ENCODE measurements at regions not wholly inside any gene's neighbourhood (a gene's known extent, or its start where the extent isn't known, plus 50 kb on each side); places are given as distances from the start of the nearest gene placed in this dataset.

DNA sequence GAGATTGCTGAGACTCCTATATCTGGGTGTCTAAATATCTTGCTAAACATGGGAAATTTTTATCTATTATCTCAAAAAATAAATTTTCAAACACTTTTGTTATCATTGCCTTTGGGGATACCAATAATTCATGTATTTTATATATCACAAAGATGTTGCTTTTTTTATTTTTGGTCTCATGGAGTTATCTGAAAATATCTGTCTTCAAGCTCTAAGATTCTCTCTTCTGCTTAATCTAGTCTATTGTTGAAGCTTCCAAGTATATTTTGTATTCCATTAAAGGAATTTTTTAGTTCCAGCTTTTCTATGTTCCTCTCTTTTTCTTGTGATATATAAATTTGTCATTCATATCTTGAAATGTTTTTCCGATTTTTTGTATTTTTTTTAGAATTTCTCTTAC is 812.0 kb downstream of the DACH1 start:
- Histone ChIP-seq H3K9me2 (replicated peaks; ENCODE audit: insufficient read depth, low read length) (no peaks in the 10 kb centered on the region), H3K79me2 (ENCODE audit: low read length) (no peaks in the 10 kb centered on the region), H3K27ac (ENCODE audit: low read length) (no peak overlapping the region), H3K9me3 (ENCODE audit: low read length) (peaks cover 10% of the 10 kb centered on the region), H3K4me1 (ENCODE audit: low read length) (no peaks in the 10 kb centered on the region), H3K9ac (ENCODE audit: low read length) (no peak overlapping the region), H3K4me3 (ENCODE audit: low read length) (no peak overlapping the region), H4K20me1 (ENCODE audit: insufficient read depth, low read depth, low read length) (no peaks in the 10 kb centered on the region), H3K27me3 (ENCODE audit: low read length) (no peaks in the 10 kb centered on the region), H2AFZ (ENCODE audit: low read length) (no peak overlapping the region), H3K36me3 (ENCODE audit: insufficient read depth, low read length) (no peaks in the 10 kb centered on the region), H3K4me2 (ENCODE audit: low read depth, low read length, poor library complexity, severe bottlenecking) (no peak overlapping the region)
- no peak for DNase-seq

DNA sequence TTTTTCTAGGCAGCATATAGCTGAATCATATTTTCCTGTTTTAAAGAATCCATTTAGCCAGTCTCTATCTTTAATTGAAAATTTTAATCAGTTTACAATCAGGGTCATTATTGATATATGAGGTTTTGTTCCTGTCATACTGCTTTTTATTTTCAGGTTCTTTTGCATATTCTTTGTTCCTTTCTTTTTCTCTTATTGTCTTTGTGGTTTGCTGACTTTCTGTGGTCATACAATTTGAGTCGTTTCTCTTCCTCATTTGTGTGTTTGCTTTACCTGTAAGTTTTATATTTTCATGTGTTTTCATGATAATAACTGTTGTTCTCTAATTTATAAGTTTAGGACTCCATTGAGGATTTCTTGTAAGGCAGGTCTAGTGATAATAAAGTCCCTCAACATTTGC is 812.6 kb downstream of the DACH1 start:
- Histone ChIP-seq H3K9me2 (replicated peaks; ENCODE audit: insufficient read depth, low read length) (no peaks in the 10 kb centered on the region), H4K20me1 (ENCODE audit: insufficient read depth, low read depth, low read length) (no peaks in the 10 kb centered on the region), H3K9me3 (ENCODE audit: low read length) (peaks cover 10% of the 10 kb centered on the region), H3K9ac (ENCODE audit: low read length) (no peak overlapping the region), H3K36me3 (ENCODE audit: insufficient read depth, low read length) (no peaks in the 10 kb centered on the region), H3K27me3 (ENCODE audit: low read length) (no peaks in the 10 kb centered on the region), H3K79me2 (ENCODE audit: low read length) (no peaks in the 10 kb centered on the region), H3K27ac (ENCODE audit: low read length) (no peak overlapping the region), H3K4me2 (ENCODE audit: low read depth, low read length, poor library complexity, severe bottlenecking) (no peak overlapping the region), H3K4me3 (ENCODE audit: low read length) (no peak overlapping the region), H3K4me1 (ENCODE audit: low read length) (no peaks in the 10 kb centered on the region), H2AFZ (ENCODE audit: low read length) (no peak overlapping the region)
- no peak for DNase-seq

DNA sequence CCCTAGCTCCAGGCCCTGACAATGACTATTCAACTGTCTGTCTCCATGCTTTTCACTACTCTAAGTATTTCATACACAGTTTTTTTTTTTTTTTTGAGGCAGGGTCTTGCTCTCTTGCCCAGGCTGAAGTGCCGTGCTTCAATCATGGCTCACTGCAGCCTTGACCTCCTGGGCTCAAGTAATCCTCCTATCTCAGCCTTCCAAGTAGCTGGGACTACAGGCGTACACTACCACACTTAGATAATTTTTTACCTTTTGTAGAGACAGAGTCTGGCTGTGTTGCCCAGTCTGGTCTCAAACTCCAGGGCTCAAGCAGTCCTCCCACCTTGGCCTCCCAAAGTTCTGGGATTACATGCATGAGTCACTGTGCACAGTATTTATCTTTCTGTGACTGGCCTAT is 815.4 kb downstream of the DACH1 start:
- Histone ChIP-seq H3K79me2 (ENCODE audit: low read length) (no peaks in the 10 kb centered on the region), H3K9me2 (replicated peaks; ENCODE audit: insufficient read depth, low read length) (no peaks in the 10 kb centered on the region), H2AFZ (ENCODE audit: low read length) (no peak overlapping the region), H4K20me1 (ENCODE audit: insufficient read depth, low read depth, low read length) (no peaks in the 10 kb centered on the region), H3K27ac (ENCODE audit: low read length) (no peak overlapping the region), H3K9ac (ENCODE audit: low read length) (no peak overlapping the region), H3K4me2 (ENCODE audit: low read depth, low read length, poor library complexity, severe bottlenecking) (no peak overlapping the region), H3K4me3 (ENCODE audit: low read length) (no peak overlapping the region), H3K9me3 (ENCODE audit: low read length) (peaks cover 9% of the 10 kb centered on the region), H3K27me3 (ENCODE audit: low read length) (no peaks in the 10 kb centered on the region), H3K4me1 (ENCODE audit: low read length) (no peaks in the 10 kb centered on the region), H3K36me3 (ENCODE audit: insufficient read depth, low read length) (no peaks in the 10 kb centered on the region)
- DNase-seq: no peak

DNA sequence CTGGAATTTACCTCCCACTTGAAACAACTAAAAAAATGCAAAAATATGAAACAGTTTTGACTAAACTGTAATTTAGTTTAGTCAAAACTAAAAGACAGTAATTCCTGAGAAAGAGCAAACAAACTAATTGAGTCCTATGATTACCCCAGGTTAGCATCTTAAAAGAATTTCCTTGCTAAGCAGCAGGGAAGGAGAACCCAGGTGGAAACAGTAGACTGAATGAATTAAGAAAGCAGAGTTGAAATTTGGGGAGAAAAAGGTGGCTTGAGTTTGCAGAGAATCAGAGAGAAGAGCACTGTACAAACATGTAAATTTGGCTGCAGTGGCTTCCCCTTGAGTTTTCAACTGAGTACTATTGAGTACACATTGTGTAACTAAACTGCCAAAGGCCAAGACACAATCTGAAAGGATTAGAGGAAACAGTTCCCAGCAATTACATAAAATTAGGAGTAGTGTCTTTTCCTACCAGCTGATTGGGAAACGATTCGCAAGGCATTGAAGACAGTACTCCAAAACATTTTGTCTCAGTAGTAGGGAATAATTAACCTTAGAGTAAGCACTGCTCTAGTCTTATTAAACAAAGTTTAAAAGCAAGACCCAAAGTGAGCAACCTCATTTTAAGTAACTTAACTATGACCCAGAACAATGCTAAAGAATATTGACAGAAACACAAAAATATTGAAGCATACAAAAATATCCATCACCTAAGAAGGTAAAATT is 820.5 kb downstream of the DACH1 start:
- Histone ChIP-seq H4K20me1 (ENCODE audit: insufficient read depth, low read depth, low read length) (no peaks in the 10 kb centered on the region), H3K79me2 (ENCODE audit: low read length) (no peaks in the 10 kb centered on the region), H3K4me1 (ENCODE audit: low read length) (no peaks in the 10 kb centered on the region), H3K27me3 (ENCODE audit: low read length) (no peaks in the 10 kb centered on the region), H3K9me2 (replicated peaks; ENCODE audit: insufficient read depth, low read length) (no peaks in the 10 kb centered on the region), H3K4me2 (ENCODE audit: low read depth, low read length, poor library complexity, severe bottlenecking) (no peak overlapping the region), H3K9ac (ENCODE audit: low read length) (no peak overlapping the region), H3K4me3 (ENCODE audit: low read length) (no peak overlapping the region), H3K27ac (ENCODE audit: low read length) (no peak overlapping the region), H2AFZ (ENCODE audit: low read length) (no peak overlapping the region), H3K9me3 (ENCODE audit: low read length) (peaks cover 8% of the 10 kb centered on the region; the same call in 1 of the 2 replicates), H3K36me3 (ENCODE audit: insufficient read depth, low read length) (no peaks in the 10 kb centered on the region)
- DNase-seq: no peak

DNA sequence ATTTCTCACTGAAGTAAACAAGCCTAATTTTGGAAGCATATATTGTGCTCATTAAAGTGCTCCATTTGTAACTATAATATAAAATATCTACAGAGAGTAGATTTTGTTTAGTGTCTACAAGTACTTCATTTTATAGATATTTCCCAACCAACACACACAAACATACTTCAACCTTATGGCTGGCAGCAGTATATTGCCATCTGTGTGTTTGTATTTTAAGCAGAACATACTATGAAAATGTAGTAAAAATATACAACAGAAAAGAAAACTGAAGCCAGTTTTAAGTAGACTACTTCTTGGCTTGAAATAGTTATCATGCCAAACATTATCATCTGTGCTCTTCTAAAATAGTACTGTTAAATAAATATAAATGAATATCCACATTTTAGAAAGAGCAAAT is 821.9 kb downstream of the DACH1 start:
- no peaks in the 10 kb centered on the region for H4K20me1 ChIP-seq (ENCODE audit: insufficient read depth, low read depth, low read length)
- H3K9me3 ChIP-seq (ENCODE audit: low read length): peaks cover 8% of the 10 kb centered on the region; the same call in 1 of the 2 replicates

DNA sequence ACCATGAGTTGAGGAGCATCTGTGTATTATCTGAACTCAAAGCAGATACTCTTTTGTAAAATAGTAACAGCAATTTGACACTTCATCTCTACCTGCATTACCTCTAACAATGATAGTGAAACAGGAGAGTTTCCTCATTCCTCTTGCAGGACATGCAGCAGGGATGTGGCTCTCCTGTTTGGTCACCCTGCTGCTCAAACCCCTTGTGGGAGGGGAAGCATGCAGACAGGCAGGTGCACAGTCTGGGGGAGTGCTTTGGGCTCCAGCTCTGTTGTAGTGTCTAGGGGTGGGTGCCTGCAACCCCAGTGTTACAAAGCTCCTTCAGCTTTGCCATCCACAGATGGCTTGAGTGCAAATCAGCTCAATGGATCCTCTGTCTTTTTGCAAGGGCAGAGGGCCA is 827.6 kb downstream of the DACH1 start:
- Histone ChIP-seq H3K4me2 (ENCODE audit: low read depth, low read length, poor library complexity, severe bottlenecking) (no peak overlapping the region), H4K20me1 (ENCODE audit: insufficient read depth, low read depth, low read length) (no peaks in the 10 kb centered on the region), H3K9ac (ENCODE audit: low read length) (no peak overlapping the region), H3K27ac (ENCODE audit: low read length) (no peak overlapping the region), H2AFZ (ENCODE audit: low read length) (no peak overlapping the region), H3K79me2 (ENCODE audit: low read length) (no peaks in the 10 kb centered on the region), H3K9me3 (ENCODE audit: low read length) (peaks cover 4% of the 10 kb centered on the region), H3K27me3 (ENCODE audit: low read length) (no peaks in the 10 kb centered on the region), H3K4me1 (ENCODE audit: low read length) (no peaks in the 10 kb centered on the region), H3K36me3 (ENCODE audit: insufficient read depth, low read length) (no peaks in the 10 kb centered on the region), H3K9me2 (replicated peaks; ENCODE audit: insufficient read depth, low read length) (no peaks in the 10 kb centered on the region; the same call in 1 of the 2 replicates), H3K4me3 (ENCODE audit: low read length) (no peak overlapping the region)
- no peak for DNase-seq

More for the DNA sequence above, 821.9 kb downstream of the DACH1 start:
- Histone ChIP-seq H3K4me2 (ENCODE audit: low read depth, low read length, poor library complexity, severe bottlenecking) (no peak overlapping the region), H3K27me3 (ENCODE audit: low read length) (no peaks in the 10 kb centered on the region), H2AFZ (ENCODE audit: low read length) (no peak overlapping the region), H3K9ac (ENCODE audit: low read length) (no peak overlapping the region), H3K36me3 (ENCODE audit: insufficient read depth, low read length) (no peaks in the 10 kb centered on the region), H3K79me2 (ENCODE audit: low read length) (no peaks in the 10 kb centered on the region), H3K27ac (ENCODE audit: low read length) (no peak overlapping the region), H3K9me2 (replicated peaks; ENCODE audit: insufficient read depth, low read length) (no peaks in the 10 kb centered on the region; the same call in 1 of the 2 replicates), H3K4me3 (ENCODE audit: low read length) (no peak overlapping the region), H3K4me1 (ENCODE audit: low read length) (no peaks in the 10 kb centered on the region)
- no peak for DNase-seq

DNA sequence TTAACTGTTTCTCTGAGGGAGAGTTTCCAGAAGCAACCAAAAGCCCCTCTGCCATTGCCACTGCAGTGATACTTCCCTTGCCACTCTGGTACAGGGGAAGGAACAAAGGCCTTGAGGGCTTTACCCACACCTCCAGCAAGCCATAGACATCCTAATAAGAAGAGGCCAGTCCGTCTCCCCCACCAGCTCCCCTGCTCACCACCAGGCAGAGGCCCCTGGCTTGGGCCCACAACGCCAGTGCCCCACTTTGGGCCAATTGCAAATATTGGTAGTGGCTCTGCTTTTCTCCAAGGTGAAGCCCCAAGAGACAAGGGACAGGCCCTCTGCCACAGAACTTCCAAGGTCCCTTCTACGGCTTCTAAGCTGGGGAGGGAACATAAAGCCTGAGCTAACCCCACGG is 833.0 kb downstream of the DACH1 start:
- H3K27ac ChIP-seq (ENCODE audit: low read length): no peak overlapping the region
- H3K9me3 ChIP-seq (ENCODE audit: low read length): peaks cover 8% of the 10 kb centered on the region
- H3K27me3 ChIP-seq (ENCODE audit: low read length): no peaks in the 10 kb centered on the region
- no peaks in the 10 kb centered on the region for H3K9me2 ChIP-seq (replicated peaks; ENCODE audit: insufficient read depth, low read length)
- no peaks in the 10 kb centered on the region for H3K79me2 ChIP-seq (ENCODE audit: low read length)
- H3K4me2 ChIP-seq (ENCODE audit: low read depth, low read length, poor library complexity, severe bottlenecking): no peak overlapping the region
- H3K9ac ChIP-seq (ENCODE audit: low read length): no peak overlapping the region
- H2AFZ ChIP-seq (ENCODE audit: low read length): no peak overlapping the region
- H3K4me1 ChIP-seq (ENCODE audit: low read length): no peaks in the 10 kb centered on the region
- H3K36me3 ChIP-seq (ENCODE audit: insufficient read depth, low read length): no peaks in the 10 kb centered on the region
- H4K20me1 ChIP-seq (ENCODE audit: insufficient read depth, low read depth, low read length): no peaks in the 10 kb centered on the region
- DNase-seq: no peak
- no peak overlapping the region for H3K4me3 ChIP-seq (ENCODE audit: low read length)

DNA sequence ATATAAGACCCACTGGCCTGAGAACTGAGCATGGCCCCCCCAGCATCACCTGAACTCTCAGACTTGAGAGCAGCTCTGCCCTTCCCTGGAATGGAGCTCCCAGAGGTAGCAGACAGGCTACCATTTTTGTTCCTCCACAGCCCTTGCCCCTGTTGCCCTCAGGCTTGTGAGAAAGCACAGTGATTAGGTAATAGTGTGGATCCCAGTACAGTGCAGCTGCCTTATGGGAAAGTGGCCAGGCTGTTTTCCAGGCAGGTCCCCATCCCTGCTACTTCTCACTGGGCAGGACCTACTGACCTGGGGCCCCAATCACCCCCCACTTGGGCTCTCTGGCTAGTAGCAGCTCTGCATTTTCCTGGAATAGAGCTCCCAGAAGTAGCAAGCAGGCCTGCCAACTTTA is 834.0 kb downstream of the DACH1 start:
- Histone ChIP-seq H3K27me3 (ENCODE audit: low read length) (no peaks in the 10 kb centered on the region), H3K4me2 (ENCODE audit: low read depth, low read length, poor library complexity, severe bottlenecking) (no peak overlapping the region), H2AFZ (ENCODE audit: low read length) (no peak overlapping the region), H4K20me1 (ENCODE audit: insufficient read depth, low read depth, low read length) (no peaks in the 10 kb centered on the region), H3K9me2 (replicated peaks; ENCODE audit: insufficient read depth, low read length) (no peaks in the 10 kb centered on the region), H3K79me2 (ENCODE audit: low read length) (no peaks in the 10 kb centered on the region), H3K36me3 (ENCODE audit: insufficient read depth, low read length) (no peaks in the 10 kb centered on the region), H3K4me3 (ENCODE audit: low read length) (no peak overlapping the region), H3K9ac (ENCODE audit: low read length) (no peak overlapping the region), H3K9me3 (ENCODE audit: low read length) (peaks cover 10% of the 10 kb centered on the region), H3K27ac (ENCODE audit: low read length) (no peak overlapping the region), H3K4me1 (ENCODE audit: low read length) (no peaks in the 10 kb centered on the region)
- DNase-seq: no peak

Data from Karpas-422 (cell line).